ENCODE measurements at regions not wholly inside any gene's neighbourhood (a gene's known extent, or its start where the extent isn't known, plus 50 kb on each side); places are given as distances from the start of the nearest gene placed in this dataset.

DNA sequence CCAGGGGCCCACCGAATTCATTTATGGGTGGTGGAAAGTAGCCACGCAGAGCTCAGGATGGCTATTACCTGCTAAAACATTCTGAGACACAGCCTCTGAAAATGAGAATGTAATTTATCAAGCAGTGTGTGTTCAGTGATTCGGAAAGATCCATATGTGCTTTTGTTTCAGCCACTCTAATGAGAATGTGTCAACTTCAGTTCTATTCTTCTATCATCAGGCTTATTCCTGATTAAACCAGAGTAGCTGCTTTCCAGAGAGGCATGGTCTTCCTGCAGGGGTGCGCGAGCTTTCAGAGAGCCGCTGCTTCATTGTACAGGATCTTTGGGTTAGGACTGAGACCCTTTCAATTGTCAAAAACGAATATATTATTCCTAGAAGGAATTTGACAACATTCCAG is 167.6 kb downstream of the OTUD1 start:
- no peak for TF ChIP-seq EZH2phosphoT487 (IDR thresholded peaks at IDR 0.05; ENCODE audit: borderline replicate concordance)
- Histone ChIP-seq H3K9me2 (replicated peaks; ENCODE audit: low read depth, low read length) (no peaks in the 10 kb centered on the region), H3F3A (ENCODE audit: low read depth) (no peaks in the 10 kb centered on the region), H3K9ac (ENCODE audit: low read depth, low read length, poor library complexity, severe bottlenecking) (no peak overlapping the region), H3K4me1 (ENCODE audit: insufficient read depth, low read length, poor library complexity, severe bottlenecking) (no peaks in the 10 kb centered on the region), H4K20me1 (ENCODE audit: insufficient read depth, low read length, poor library complexity, severe bottlenecking) (no peaks in the 10 kb centered on the region), H3K36me3 (ENCODE audit: insufficient read depth, low read length) (no peaks in the 10 kb centered on the region), H3K4me3 (ENCODE audit: low read length, poor library complexity, severe bottlenecking) (no peak overlapping the region), H3K4me2 (ENCODE audit: low read depth, low read length, poor library complexity, severe bottlenecking) (no peak overlapping the region), H2AFZ (ENCODE audit: low read length) (no peak overlapping the region), H3K79me2 (ENCODE audit: insufficient read depth, low read length) (no peaks in the 10 kb centered on the region), H3K9me3 (ENCODE audit: insufficient read depth, low read depth, low read length) (no peaks in the 10 kb centered on the region), H3K27me3 (ENCODE audit: insufficient read depth, low read length, poor library complexity, severe bottlenecking) (no peaks in the 10 kb centered on the region)

DNA sequence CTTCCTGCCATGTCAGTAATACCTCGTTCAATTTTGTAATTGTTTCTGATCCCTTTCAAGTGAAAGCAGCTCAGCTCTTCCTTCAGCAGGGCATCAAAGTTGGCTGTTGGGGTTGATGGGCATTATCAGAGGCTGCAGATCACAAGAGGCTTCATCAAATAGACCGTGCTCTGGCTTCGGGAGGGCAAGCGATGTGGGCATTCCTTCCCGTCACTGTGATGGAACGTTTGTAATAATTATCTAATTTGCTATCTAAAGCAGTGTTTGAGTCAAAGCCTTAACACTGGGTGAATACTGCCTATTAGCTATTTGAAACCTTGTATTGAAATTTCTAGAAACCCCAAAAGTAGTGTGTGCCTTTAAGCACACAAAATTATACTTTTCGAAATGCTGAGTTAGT is 170.1 kb downstream of the OTUD1 start:
- Histone ChIP-seq H3K9ac (ENCODE audit: low read depth, low read length, poor library complexity, severe bottlenecking) (no peak overlapping the region), H3K79me2 (ENCODE audit: insufficient read depth, low read length) (no peaks in the 10 kb centered on the region), H3K4me3 (ENCODE audit: low read length, poor library complexity, severe bottlenecking) (no peak overlapping the region), H3F3A (ENCODE audit: low read depth) (no peaks in the 10 kb centered on the region), H3K9me2 (replicated peaks; ENCODE audit: low read depth, low read length) (no peaks in the 10 kb centered on the region), H3K27me3 (ENCODE audit: insufficient read depth, low read length, poor library complexity, severe bottlenecking) (no peaks in the 10 kb centered on the region), H4K20me1 (ENCODE audit: insufficient read depth, low read length, poor library complexity, severe bottlenecking) (no peaks in the 10 kb centered on the region), H3K4me2 (ENCODE audit: low read depth, low read length, poor library complexity, severe bottlenecking) (no peak overlapping the region), H3K9me3 (ENCODE audit: insufficient read depth, low read depth, low read length) (no peaks in the 10 kb centered on the region), H3K36me3 (ENCODE audit: insufficient read depth, low read length) (no peaks in the 10 kb centered on the region), H2AFZ (ENCODE audit: low read length) (no peak overlapping the region), H3K4me1 (ENCODE audit: insufficient read depth, low read length, poor library complexity, severe bottlenecking) (no peaks in the 10 kb centered on the region)
- TF ChIP-seq, protein P1, sequence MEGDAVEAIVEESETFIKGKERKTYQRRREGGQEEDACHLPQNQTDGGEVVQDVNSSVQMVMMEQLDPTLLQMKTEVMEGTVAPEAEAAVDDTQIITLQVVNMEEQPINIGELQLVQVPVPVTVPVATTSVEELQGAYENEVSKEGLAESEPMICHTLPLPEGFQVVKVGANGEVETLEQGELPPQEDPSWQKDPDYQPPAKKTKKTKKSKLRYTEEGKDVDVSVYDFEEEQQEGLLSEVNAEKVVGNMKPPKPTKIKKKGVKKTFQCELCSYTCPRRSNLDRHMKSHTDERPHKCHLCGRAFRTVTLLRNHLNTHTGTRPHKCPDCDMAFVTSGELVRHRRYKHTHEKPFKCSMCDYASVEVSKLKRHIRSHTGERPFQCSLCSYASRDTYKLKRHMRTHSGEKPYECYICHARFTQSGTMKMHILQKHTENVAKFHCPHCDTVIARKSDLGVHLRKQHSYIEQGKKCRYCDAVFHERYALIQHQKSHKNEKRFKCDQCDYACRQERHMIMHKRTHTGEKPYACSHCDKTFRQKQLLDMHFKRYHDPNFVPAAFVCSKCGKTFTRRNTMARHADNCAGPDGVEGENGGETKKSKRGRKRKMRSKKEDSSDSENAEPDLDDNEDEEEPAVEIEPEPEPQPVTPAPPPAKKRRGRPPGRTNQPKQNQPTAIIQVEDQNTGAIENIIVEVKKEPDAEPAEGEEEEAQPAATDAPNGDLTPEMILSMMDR (conservative IDR thresholded peaks at IDR 0.05; ENCODE audit: low read length): no peak
- TF ChIP-seq EZH2phosphoT487 (IDR thresholded peaks at IDR 0.05; ENCODE audit: borderline replicate concordance): no peak

DNA sequence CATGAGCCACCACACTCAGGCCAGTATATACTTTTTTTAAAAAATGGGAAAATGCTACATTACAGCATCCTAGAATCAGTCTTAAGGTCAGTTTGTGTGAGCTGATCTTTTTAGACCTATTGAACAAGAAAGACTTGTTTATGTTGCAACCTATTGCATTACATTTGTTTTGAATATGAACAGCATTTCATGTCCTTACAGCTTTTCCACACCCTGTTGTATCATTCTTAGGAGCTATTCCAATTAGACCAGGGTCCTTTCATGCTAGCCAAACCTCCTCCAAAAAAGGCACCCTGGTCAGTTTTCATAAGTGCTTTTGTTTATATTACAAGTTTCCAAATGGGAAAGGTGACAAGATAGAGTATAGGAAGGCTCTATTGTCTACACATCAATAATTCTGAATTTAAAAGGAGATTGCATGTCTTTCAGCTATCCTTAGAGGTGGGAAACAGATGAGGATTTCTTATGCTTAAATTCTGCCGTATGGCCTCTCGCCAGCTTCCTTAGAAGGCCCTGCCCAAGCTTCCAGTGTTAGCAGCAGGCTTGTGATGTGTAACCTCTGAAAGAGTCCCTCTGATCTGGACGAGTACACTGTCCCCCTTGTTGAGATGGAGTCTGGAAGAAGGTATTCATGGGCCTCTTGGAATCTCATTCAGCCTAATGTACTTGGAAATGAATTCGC is 171.9 kb downstream of the OTUD1 start:
- Histone ChIP-seq H2AFZ (ENCODE audit: low read length) (no peak overlapping the region), H3K9me2 (replicated peaks; ENCODE audit: low read depth, low read length) (no peaks in the 10 kb centered on the region), H3K9me3 (ENCODE audit: insufficient read depth, low read depth, low read length) (no peaks in the 10 kb centered on the region), H3K27me3 (ENCODE audit: insufficient read depth, low read length, poor library complexity, severe bottlenecking) (no peaks in the 10 kb centered on the region), H3K4me3 (ENCODE audit: low read length, poor library complexity, severe bottlenecking) (no peak overlapping the region), H3K4me2 (ENCODE audit: low read depth, low read length, poor library complexity, severe bottlenecking) (no peak overlapping the region), H3K79me2 (ENCODE audit: insufficient read depth, low read length) (no peaks in the 10 kb centered on the region), H3K9ac (ENCODE audit: low read depth, low read length, poor library complexity, severe bottlenecking) (no peak overlapping the region), H3K4me1 (ENCODE audit: insufficient read depth, low read length, poor library complexity, severe bottlenecking) (no peaks in the 10 kb centered on the region), H4K20me1 (ENCODE audit: insufficient read depth, low read length, poor library complexity, severe bottlenecking) (no peaks in the 10 kb centered on the region), H3F3A (ENCODE audit: low read depth) (no peaks in the 10 kb centered on the region), H3K36me3 (ENCODE audit: insufficient read depth, low read length) (no peaks in the 10 kb centered on the region)
- no peak for TF ChIP-seq EZH2phosphoT487 (IDR thresholded peaks at IDR 0.05; ENCODE audit: borderline replicate concordance)
- TF ChIP-seq, protein P1 (conservative IDR thresholded peaks at IDR 0.05; ENCODE audit: low read length): no peak
